HT1080 (cell line): ENCODE measurements at regions not wholly inside any gene's neighbourhood (a gene's known extent, or its start where the extent isn't known, plus 50 kb on each side); places are given as distances from the start of the nearest gene placed in this dataset.

Source experiments
- DNase-seq: peaks from one replicate; pipeline ENCODE4 v3.0.0-alpha.2; 2015; ENCODE audit warnings: low read depth

DNA sequence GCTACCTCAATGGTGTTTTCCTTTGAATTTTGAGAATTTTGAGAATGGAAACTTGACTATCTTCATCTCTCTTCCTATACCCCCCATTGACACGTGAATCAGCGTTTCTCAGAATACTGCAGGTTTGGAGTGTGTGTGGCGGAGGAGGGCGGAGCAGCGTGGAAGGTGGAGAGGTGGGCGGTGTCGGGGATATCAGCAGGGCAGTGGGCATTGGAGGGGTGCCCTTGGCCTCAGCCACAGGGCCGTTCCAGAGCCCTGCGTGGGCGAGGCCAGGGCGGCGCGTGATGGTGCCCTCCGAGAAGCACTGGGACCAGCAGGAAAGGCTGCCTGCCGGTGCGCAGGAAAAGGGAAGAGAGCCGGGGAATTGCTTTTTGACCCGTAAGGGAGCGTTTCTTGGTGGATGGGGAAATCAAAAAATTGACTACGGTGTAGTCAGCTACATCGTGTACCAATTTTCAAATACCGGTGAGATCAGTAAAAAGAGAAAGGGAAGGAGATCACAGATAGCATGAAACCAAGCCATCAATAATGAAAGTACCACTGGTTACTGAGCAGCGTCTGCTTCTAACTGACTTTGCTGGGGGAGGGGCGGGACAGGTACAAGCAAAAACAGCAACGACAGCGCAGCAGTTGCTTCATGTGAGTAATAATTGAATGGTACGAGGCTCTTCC lies 82.7 kb upstream of the DUSP22 start:
- DNase-seq = no peak

DNA sequence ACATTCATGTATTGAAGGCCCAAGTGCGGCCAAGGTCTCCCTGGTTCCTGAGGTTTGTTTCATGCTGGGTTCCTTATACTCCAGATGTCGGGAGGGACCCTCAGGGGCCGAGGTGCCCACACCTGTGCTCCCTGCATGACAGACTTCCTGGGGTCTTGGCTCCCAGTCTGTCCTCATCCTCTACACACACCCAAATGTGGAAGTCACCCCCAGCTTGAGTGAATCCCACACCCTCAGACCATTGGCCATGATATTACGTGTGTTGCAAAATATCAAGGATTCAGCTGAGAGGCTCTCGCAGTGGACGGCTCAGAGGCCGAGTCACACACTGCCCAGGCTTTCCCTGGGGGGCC lies 82.2 kb upstream of the DUSP22 start:
- DNase-seq = no peak

DNA sequence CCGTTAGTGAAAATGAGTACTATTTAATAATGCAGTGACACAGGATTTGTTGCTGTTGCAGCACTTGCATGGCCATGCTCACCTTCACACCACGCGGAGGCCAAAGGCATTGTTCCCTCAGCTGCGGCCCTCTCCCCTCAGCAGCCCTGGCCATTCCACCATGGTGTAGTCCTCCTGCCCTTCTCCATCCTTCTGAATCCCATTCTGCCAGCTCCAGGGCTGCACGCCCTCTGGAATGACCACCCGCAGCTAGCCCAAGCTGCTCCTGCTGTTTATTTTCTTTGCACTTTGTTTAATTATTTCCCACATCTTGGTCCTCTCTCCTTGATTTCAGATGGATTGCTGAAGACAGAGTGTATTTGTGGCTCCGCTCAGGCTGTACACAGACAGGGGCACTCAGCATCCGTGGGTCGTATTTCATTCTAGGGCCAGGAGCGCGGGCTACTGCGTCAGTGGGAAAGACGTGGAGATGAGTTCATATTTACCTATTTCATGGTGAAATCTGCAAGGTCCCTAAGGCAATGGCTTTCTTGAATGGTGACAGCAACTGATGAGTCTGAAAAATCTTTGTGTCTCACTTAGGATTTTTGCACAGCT lies 81.4 kb upstream of the DUSP22 start:
- no peak for DNase-seq

DNA sequence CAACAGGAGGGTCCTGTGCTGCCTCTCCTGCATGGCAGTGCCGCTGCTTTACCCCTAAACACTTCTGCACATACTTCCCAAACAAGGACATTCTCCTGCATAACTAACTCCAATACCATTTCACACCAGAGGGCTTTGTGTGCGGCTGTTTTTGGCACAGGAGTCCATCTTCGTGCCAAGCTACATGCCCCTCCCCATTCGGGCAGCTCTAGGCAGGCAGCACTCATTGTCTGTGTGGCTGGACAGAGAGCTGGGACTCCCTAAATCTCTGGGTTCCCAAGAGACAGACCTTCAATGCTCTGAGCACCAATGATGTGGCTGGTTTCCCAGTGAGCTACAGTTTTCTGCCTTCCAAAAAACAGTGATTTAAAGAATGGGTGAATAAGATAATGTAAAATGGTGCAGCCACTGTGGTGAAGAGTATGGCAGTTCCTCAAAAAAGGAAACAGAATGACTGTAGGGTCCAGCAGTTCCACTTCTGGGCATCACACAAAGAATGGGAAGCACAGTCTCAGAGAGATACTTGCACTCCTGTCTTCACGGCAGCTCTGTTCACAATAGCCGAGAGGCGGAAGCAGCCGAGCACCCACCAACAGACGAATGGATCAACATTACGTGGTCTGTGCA lies 80.3 kb upstream of the DUSP22 start:
- no peak for DNase-seq

DNA sequence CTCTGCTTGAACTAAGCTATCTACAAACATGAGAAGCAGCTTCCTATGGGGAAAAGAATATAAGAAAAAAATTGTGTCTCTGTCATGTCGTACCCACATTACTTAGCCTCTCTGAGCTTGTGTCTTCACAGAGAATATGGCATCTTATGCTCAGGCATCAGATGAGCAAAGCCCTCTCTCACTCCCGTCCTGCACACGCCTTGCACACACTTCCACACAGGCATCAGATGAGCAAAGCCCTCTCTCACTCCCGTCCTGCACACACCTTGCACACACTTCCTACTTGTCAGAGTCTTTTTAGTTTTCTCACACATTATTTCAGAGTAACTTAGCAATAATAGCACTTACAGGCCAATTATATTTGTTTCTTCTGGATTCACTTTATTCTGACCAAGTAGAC lies 79.0 kb upstream of the DUSP22 start:
- no peak for DNase-seq

DNA sequence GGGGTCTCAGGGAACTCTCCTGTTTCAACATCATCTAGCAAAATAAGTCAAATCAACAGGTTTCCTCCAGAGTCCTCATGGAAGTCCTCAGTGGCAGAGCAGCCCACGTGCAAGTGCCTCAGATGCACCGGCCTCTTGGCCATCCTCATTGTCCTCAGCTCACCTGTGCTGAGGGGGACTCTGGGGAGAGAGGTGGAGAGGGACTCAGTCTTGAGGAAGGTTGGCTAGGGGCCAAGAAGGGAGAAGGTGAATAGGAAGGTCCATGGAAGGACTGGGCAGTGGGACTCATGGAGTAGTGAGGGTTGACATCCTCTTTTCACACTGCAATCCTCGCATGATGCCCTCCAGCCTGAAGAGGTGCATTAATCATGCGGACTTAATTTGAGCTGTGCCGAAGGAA lies 77.9 kb upstream of the DUSP22 start:
- no peak for DNase-seq

DNA sequence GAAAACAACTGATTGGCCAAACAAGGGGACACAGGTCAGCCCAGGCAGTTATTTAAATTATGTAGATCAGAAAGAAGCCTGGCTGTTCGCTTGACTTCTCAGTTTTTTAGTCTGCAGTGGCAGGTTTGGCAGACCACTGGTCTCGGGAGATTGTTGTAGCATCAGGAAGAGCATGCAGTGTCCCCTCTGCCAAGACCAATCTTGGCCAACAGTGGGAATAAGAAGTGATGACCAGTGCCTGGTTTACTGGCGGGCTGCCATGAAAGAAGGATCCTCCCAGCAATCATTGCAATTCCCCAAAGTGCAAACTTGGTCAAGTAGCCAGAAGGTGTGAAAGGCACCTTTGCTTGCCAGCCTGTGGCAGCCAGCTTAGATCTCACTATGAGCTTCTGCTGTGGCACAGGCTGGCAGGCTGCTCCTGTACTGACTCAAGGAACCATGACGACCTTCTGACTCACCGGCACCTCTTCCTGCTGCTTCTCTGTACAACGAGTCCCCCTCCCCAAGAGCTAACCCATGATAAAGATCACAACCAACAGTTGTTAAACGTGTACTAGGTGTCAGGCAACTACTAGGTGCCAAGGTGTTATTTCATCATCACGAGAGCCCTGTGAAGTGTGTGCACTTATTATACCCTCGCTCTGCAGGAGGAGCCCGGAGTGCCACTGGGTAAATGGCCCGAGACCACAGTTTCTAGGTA lies 76.8 kb upstream of the DUSP22 start:
- DNase-seq = peak; percentile 93

DNA sequence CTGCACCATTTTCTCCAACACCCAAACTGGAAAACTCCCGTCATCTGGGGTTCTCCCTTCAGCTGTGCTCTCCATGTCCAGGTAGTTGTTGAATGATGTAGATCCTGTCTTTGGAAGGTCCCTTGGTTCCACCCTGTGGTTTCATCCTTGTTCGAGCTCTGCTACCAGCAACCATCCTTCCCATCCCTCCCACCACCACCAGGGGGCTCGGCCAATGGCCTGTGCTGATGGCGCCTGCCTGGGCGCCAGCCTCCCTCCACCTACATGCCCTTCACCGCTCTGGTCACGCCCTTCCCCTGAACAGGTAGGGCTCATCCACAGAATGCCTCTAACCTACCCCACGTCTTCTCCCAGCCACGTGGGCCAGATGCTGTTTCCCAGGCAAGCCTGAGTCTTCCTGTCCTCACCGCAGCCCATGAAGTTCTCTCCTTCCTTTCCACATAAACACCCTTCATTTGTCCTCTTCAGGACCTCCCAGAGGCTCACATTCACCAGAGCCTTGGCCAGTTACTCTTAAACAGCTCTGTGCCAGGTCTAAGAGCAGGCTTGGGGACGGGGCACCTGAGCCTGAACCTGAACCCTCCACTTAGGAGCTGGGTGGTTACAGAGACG lies 75.1 kb upstream of the DUSP22 start:
- DNase-seq = no peak

DNA sequence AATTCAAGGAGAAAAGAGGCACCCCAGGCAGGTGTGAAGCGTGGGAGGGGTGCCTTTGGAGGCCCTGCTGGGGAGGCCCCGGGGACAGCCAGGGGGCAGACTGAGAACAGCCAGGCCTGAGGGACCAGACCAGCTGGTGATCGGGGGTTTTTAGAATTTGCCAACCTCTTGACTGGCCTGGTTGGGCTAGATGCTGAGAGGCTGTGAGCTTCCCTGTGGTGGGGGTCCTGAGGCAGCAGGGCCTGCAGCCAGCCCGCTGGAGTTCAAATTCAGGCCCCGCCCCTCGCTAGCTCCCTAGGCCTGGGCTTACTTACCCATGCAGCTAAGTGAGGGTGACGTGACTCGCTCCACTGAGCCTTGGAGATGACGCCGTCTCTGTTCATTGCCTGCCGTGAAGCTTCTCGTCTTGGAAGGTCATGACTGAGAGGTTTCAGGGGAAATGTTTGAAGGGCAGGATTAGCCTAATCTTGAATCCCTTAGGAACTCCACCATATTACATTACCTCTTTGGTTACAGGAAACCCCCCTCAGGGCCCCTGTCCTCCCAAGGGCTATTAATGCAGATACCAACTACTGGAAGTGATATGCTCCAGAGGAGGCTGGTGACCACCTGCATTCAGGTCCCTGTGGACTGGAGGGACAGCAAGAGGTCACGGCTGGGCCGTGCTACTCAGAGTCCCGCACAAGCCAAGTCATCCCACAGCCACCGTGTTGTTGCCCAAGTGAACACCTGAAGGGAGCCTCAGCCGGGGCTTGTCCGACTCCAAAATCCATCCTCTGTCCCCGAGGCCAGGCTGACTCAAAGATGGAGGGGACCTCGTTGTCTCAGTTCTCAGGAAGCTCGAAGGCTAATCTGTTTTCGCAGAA lies 73.9 kb upstream of the DUSP22 start:
- no peak for DNase-seq

DNA sequence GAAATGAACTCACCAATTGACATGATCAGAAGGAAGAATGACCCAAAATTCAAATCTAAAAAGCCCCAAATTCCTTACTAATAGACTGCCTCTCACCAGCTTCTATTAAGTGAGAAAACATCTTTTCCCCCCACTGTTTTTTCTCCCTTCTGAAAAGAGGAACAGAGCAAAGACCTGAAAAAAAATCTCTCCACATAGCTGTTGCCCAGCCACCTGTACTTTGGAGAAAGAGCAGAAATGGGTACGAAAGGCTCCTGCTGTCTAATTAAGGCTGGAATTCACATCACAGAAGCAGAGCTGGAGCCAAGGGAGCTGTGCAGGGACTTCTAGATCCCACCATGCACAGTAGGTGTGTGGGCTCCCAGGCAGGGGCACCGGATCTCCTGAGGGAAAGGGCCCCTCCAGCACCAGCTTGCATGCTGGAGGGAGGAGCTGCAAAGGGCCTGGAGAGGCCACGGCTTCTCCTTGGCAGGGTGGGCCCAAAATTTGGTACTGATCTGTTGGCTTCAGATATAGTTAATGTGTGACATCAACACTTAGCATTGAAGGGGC lies 73.2 kb upstream of the DUSP22 start:
- DNase-seq = no peak

DNA sequence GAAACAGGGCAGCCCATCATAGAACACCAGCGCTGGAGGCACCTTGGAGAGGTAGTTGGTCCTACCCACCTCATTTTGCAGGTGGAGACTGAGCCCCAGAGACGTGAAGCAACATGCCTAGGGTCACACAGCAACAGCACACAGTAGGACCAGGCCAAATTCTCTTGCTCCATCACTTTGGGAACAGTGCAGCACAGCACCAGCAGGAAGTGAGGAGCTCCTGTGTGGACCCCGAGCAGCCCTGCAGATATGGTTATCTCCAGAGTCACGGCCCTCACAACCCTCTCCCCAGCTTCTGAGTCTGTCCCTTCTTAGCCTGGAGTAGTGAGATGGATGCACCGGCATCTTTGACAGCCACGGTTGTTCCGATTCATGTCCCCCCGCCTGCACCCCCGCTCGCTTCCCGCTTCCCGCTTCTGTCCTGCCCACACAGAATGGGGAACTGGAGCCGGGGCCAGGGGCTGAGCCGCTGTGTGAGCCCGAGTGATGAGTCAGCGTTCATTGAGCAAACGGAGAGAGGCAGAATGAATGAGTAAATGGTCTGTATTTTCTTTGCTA lies 72.6 kb upstream of the DUSP22 start:
- peak; percentile 69 for DNase-seq

DNA sequence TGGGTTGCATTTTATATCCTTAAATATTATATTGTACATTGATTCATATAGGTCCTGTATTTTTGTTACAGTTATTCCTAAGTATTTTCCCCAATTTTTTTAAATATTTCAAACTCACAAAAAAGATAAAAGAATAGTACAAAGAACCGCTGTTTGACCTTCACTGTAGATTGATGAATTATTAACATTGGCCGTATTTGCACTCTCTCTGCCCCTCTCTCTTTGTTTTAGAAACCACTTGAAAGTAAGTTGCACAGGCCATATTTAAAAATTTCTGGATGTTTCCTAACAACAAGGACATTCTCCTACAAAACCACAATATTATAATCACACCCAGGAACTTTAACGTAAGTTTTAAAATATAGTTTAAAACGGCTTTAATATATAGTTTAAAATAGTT lies 72.0 kb upstream of the DUSP22 start:
- no peak for DNase-seq

DNA sequence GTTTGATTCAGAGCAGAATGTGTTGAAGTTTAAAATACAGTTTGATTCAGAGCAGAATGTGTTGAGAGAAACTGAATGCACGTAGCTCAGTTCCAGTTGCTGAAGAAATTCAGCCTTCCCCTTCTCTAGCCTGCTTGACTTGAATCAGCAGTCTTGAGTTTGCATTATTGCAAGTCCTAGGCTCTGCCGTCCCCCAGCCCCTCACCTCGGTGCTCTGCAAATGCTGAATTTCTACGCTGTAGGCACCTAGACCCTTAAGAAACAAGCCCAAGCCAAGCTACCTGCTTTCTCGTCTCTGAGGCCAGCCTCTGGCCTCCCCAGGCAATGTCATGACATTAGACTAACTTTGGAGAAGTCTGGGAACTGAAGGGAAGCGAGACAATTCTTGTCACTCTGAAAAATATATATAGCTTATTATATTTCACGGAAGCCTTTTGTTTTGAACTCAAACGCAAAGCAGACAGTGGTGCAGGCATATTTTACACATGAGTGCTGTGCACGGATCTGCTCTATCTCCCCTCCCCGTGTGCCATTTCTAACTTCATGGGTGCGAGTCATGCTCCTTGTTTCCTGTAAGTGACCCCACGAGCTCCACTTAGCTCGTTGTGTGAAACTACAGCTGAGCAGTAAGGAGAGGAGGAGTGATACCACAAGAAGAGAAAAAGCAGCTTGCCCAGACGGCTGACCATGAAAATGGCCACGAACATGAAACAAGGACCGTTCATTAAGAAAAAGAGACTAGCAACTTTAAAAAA lies 71.4 kb upstream of the DUSP22 start:
- DNase-seq = peak; percentile 32

DNA sequence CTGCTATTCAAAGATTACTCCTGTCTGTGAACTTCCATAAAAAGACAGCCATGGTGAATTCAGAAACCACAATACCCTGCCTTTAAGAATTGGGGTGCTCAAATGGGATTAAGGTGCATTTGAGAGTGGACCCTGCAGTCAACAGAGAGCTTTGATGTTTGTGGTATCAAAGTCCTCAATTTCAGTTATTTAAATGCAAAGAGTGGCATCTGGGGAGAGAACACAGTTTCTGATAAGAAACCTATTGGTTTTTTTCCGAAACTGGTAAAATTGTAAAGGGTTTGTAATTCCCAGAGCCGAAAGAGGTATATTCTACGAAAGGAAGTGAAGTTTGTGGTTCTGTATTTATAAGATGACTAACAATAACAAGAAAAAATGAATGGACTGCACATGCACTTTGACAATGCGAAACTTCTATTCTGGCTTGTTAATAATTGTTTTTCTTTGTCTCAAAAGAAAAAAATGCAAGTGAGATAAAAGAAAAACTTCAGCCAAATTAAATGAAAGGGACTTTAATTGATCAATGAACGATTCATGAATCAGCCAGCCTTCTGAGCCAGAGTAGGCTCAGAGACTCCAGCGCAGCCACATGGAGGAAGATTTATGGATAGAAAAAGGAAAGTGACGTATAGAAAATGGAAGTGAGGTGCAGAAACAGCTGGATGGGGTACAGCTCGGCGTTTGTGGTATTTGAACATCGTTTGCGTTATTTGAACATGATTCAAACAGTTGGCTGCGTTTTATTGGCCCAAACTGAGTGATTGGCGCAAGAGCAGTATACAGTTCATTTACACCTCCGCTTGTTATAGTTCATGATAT lies 70.5 kb upstream of the DUSP22 start:
- DNase-seq = no peak

DNA sequence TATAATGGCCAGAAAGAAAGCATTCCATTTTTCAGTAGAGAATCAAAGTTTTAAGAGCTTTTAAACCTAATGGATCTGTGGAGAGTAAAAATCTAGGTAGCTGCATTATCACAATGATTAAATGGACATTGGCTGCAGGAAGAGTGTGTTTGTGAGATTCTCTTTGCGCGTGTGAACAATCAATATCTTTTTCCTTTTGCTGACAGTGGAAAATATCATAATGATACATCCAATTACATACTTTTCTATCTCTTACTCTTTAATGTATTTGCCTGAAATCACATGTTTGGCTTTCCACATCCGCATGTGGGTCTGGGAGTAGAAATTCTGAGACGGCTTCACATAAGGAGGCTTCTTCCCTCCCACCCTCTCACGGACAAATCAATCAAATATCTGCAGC lies 69.8 kb upstream of the DUSP22 start:
- DNase-seq = no peak

DNA sequence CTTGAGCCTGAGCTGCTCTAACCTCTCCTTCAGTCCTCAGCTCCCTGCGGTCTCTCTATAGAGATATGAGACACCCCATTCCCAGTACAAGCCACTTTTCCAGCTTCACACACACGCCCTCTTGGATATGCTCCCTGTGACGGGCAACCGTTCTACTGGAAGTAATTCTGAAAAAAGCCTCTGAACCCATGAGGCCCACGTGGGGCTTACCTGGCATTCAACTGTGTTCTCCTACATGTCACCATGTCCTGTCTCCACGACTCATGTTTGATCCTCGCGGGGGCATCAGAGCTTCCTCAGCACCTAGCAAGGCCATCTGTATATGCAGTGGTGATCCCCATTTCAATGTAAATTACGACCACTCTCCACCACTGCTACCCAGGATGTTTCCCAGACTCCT lies 69.2 kb upstream of the DUSP22 start:
- no peak for DNase-seq

DNA sequence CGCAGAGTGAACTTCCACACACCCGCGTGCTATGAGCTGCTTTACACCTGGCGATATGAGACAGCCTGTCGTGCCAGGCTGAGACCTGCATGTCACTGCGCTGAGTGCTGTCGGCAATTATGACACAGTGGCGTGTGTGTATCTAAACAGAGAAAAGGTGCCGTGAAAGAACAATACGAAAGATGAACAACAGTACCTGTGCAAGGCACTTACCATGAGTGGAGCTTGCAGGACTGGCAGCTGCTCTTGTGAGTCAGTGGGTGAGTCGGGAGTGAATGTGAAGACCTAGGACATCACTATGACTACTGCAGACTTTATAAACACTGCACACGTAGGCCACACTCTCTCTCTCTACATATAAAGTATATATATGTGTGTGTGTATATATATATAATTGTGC lies 68.5 kb upstream of the DUSP22 start:
- DNase-seq = peak; percentile 35

DNA sequence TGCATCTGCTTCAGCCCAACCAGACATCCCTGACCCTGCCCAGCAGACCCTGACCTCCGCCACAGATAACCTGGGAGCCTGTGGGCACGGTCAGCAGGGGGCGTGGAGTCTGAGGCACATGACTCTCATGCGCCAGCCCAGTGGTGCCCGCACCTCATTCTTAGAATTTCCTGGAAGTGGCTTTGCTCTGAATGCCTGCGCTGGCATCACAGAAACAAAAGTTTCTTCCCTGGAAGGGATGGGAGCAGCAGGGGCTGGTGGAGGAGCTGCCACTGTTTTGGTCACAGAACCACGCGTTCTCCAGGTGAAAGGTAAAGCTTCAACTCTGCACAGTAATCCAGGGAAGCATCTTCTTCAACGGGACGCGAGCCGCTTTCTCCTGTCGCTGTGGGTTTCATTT lies 67.9 kb upstream of the DUSP22 start:
- no peak for DNase-seq
